ENCODE measurements at regions not wholly inside any gene's neighbourhood (a gene's known extent, or its start where the extent isn't known, plus 50 kb on each side); places are given as distances from the start of the nearest gene placed in this dataset.

DNA sequence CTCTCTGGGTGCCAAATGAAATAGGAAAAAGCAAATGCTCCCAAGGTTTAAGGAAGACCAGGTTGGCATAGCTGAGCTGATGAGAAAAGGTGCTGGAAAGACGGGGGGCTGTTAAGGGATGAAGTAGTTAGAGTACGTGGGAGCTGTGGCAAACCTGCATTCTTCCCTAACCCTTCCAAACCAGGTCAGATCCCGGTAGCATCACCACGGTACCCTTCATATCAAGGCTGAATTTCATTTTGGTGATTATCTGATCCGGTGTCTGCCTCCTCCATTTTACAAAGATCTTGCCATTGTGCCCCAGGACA is 68.0 kb upstream of the PIM1 start:
- Histone ChIP-seq H3K4me1 (peaks cover 27 to 40% of the 10 kb centered on the region in 2 donors), H3K4me3 (peak overlapping the region; percentile 33 to 60 (median 49)), H3K27ac (peak overlapping the region; percentile 86 to 95 (median 90)), H3K27me3 (no peaks in the 10 kb centered on the region), H3K36me3 (no peaks in the 10 kb centered on the region), H3K9me3 (no peaks in the 10 kb centered on the region)
- peak in 1 of 2 donors; percentile 1 for ATAC-seq
- in situ Hi-C loops (cut with MboI; ENCODE audit: low sequenced_read_pairs in 4 of 4) (no loop called here), intact Hi-C loops (cut with DNase I; ENCODE audit: low total_unique reads) (loop anchor here (1.0 to 2.0 kb wide), 2 partner anchors 27 to 44 kb away; no protein-coding TSS in a partner anchor)
- DNase-seq, result no peak
- no peak for TF ChIP-seq POLR2A (IDR thresholded peaks at IDR 0.05)
- TF ChIP-seq, protein P1, sequence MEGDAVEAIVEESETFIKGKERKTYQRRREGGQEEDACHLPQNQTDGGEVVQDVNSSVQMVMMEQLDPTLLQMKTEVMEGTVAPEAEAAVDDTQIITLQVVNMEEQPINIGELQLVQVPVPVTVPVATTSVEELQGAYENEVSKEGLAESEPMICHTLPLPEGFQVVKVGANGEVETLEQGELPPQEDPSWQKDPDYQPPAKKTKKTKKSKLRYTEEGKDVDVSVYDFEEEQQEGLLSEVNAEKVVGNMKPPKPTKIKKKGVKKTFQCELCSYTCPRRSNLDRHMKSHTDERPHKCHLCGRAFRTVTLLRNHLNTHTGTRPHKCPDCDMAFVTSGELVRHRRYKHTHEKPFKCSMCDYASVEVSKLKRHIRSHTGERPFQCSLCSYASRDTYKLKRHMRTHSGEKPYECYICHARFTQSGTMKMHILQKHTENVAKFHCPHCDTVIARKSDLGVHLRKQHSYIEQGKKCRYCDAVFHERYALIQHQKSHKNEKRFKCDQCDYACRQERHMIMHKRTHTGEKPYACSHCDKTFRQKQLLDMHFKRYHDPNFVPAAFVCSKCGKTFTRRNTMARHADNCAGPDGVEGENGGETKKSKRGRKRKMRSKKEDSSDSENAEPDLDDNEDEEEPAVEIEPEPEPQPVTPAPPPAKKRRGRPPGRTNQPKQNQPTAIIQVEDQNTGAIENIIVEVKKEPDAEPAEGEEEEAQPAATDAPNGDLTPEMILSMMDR (IDR thresholded peaks at IDR 0.05 in 4 of 5, conservative IDR thresholded peaks at IDR 0.05 in 1 of 5), result no peak

DNA sequence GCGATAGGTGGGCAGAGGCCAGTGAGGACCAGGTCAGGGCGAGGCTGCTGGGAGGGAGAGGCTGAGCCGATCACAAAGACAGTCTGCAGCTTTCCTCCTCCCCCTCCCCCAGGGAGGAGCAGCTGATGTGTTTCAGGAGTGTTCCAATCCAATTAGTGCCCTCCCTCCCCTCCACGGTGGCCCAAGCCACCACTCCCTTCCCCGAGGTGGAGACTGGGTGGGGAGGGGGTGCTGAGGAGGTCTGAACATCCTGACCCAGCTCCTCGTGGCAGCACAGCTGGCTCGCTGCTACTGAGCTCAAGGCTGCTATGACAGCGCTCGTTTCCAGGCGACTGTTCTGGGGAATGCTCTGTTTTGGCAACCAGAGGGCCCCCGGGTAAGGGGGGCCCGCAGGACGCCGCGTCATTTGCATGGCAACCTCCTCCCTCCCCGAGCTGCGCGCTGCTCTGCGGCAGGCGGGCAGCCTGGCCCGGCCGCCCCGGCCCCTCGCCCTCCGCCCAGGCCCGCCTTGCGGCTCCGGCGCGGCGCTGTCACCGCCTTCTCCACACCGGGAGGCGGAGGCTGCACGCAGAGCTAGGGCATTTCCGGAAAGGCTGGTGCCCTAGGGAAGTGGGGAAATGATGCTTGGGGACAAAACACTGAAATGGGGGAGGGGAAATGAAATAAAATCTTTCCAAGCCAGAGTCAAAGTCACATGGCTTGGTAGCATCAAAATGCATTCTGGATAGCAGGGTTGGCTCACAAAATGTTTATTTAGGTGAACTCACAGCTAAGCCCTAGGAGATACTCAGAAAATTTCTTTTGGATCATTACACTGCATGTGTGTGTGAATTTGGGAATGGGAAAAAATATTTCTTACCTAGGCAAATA is 67.4 kb upstream of the PIM1 start:
- Histone ChIP-seq H3K4me1 (peaks cover 27 to 40% of the 10 kb centered on the region in 2 donors), H3K9me3 (no peaks in the 10 kb centered on the region), H3K4me3 (peak overlapping the region; percentile 33 to 60 (median 49)), H3K27me3 (no peaks in the 10 kb centered on the region), H3K27ac (peak overlapping the region; percentile 86 to 95 (median 90)), H3K36me3 (no peaks in the 10 kb centered on the region)
- ATAC-seq (peak; percentile 67 to 70), DNase-seq (peak; percentile 81 to 86)
- TF ChIP-seq, protein P1 (IDR thresholded peaks at IDR 0.05 in 4 of 5, conservative IDR thresholded peaks at IDR 0.05 in 1 of 5), result peak in 1 of 5 experiments; percentile 10
- peak; percentile 62 to 66 for TF ChIP-seq POLR2A (IDR thresholded peaks at IDR 0.05)
- in situ Hi-C loops (cut with MboI; ENCODE audit: low sequenced_read_pairs in 4 of 4), result no loop called here
- intact Hi-C loops (cut with DNase I; ENCODE audit: low total_unique reads), result loop anchor here (1.0 to 2.0 kb wide), 5 partner anchors 28 to 68 kb away; partner anchors contain the start of gene PIM1

DNA sequence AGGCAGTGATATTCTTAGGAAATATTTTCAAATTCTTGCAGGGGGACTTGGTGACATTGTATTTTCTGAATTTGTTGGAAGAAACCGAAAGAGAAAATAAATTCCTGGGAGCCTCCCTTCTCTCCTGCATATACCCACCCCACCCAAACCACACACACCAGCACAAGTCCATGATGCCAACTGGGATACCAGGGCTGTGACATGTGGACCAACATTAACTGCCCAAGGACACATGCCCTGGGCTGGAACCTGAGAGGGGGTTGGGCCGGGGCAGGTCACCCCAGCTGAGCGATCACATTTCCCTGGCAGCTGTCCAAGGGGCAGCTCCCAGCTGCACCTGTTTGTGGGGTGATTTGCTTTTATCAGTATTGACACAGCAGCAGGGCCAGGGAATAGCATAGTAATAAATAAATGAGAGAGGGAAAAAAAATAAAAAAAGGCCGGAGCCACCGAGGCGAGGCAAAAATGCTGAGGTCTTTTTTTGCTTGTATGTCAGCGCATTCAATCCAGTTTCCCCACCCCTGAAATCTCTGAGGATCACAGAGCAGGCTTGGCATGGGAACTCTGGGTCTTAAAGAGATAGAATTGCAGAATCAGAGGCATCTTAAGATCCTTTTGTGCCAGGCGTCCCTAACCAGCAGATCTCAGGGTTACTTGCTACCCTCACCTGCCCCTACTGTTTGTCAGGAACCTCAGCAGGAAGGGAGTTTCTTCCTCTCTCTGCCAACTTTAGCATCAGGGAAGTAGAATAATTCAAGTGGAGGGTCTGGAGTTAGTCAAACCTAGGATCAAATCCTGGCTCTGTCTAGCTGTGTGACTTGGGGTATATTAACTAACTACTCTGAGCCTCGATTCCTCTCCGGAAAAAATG is 66.5 kb upstream of the PIM1 start:
- no peaks in the 10 kb centered on the region for H3K36me3 ChIP-seq
- peak overlapping the region; percentile 86 to 95 (median 90) for H3K27ac ChIP-seq
- no peaks in the 10 kb centered on the region for H3K9me3 ChIP-seq
- no peaks in the 10 kb centered on the region for H3K27me3 ChIP-seq
- in situ Hi-C loops (cut with MboI; ENCODE audit: low sequenced_read_pairs in 4 of 4) (no loop called here), intact Hi-C loops (cut with DNase I; ENCODE audit: low total_unique reads) (loop anchor here (1.0 to 2.0 kb wide), 4 partner anchors 28 to 67 kb away; partner anchors contain the start of gene PIM1)
- peak; percentile 77 to 84 for ATAC-seq
- H3K4me1 ChIP-seq, result peaks cover 27 to 40% of the 10 kb centered on the region in 2 donors
- no peak for TF ChIP-seq POLR2A (IDR thresholded peaks at IDR 0.05)
- TF ChIP-seq, protein P1 (IDR thresholded peaks at IDR 0.05 in 4 of 5, conservative IDR thresholded peaks at IDR 0.05 in 1 of 5), result no peak
- peak overlapping the region; percentile 33 to 60 (median 49) for H3K4me3 ChIP-seq
- peak; percentile 93 to 94 for DNase-seq

DNA sequence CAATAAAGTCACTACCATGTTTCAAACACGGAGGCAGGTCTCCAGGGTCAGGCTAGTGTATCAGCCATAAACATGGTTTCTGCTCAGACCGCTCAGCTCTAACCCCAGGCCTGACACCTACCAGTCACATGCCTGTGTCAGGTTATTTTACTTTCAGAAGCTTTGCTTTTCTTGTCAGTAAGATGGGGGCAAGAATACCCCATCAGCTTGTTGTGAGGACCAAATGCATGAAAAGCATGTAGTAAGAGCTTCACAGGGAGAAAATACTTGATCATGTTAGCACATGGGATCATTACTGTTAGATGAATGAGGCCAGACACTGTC is 65.2 kb upstream of the PIM1 start:
- in situ Hi-C loops (cut with MboI; ENCODE audit: low sequenced_read_pairs in 4 of 4), result no loop called here

More for the DNA sequence above, 65.2 kb upstream of the PIM1 start:
- DNase-seq (no peak), ATAC-seq (no peak)
- Histone ChIP-seq H3K27ac (peak overlapping the region; percentile 86 to 95 (median 90)), H3K27me3 (no peaks in the 10 kb centered on the region), H3K36me3 (no peaks in the 10 kb centered on the region), H3K9me3 (no peaks in the 10 kb centered on the region), H3K4me3 (no peak overlapping the region), H3K4me1 (peaks cover 27 to 32% of the 10 kb centered on the region in 2 donors)
- intact Hi-C loops (cut with DNase I; ENCODE audit: low total_unique reads), result no loop called here
- TF ChIP-seq POLR2A (IDR thresholded peaks at IDR 0.05), result no peak
- TF ChIP-seq, protein P1 (IDR thresholded peaks at IDR 0.05 in 4 of 5, conservative IDR thresholded peaks at IDR 0.05 in 1 of 5), result no peak
